ENCODE measurements at regions not wholly inside any gene's neighbourhood (a gene's known extent, or its start where the extent isn't known, plus 50 kb on each side); places are given as distances from the start of the nearest gene placed in this dataset.

DNA sequence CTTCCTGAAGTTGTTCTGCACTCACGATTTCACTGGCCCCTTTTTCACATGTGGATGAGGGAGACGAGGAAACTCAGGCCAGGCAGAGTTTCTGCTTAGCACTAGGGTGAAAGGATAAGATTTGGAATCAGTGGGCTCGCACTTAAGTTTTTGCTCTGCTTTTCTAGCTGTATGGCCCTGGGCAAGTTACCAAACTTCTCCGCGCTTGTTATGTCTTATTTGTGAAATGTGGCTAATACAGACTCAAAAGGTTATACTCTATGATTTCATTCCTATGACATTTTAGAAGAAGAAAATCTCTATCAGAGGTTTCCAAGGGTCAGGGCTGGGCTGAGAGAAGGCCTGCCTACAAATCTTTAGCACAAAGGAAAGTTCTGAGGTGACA lies 191.9 kb upstream of the LRIG1 start:
- DNase-seq (ENCODE audit: low read depth), result no peak

- no peak for DNase-seq (ENCODE audit: low read depth)
Observed at GRCh38 chr3:66693461-66694031, 192.7 kb upstream of the LRIG1 start.

DNA sequence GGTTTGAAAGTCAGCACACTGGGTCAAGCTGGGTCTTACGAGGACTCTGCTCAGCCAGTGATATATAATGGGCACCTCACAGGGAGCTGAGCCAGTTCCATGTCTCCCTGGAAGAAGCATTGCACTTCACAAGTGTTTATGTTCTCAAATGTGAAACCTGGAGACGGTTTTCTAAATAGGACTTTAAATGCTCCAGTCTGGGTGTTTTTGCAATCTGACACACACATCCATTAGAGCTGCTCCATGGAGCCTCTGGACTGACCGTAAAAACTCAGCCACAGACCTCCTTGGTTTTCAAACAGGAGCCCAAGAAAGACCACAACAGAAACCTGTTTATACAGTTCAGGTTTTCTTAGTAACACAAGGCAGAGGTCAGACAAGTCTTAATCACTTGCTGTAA lies 201.3 kb upstream of the LRIG1 start:
- DNase-seq (ENCODE audit: low read depth), result no peak

DNA sequence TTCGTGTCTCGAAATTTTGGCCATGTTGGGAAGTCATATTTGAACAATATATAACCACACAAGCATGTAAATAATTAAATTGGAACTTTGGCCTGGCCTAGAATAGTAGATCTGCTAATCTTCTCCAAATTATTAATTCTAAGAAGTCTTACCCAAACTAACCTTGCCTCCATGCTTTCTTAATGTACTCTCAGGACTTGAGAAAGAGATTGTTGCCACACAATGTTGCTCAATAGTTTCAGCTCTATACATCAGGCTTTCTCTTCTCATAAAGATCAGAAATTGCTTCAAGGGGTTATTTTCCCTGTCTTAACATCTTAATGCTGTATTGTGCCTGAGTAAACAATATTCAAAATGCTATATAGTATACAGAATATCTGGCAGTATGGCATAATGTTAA lies 202.7 kb upstream of the LRIG1 start:
- DNase-seq (ENCODE audit: low read depth), result no peak

GRCh38 chr3:66705076-66705475 lies 204.3 kb upstream of the LRIG1 start:
- DNase-seq (ENCODE audit: low read depth), result no peak

GRCh38 chr3:66706890-66707289 lies 206.1 kb upstream of the LRIG1 start:
- DNase-seq (ENCODE audit: low read depth), result no peak

- DNase-seq (ENCODE audit: low read depth), result no peak
Observed at GRCh38 chr3:66709532-66709931, 208.7 kb upstream of the LRIG1 start.

GRCh38 chr3:66712210-66712609 lies 211.4 kb upstream of the LRIG1 start:
- DNase-seq (ENCODE audit: low read depth), result no peak

DNA sequence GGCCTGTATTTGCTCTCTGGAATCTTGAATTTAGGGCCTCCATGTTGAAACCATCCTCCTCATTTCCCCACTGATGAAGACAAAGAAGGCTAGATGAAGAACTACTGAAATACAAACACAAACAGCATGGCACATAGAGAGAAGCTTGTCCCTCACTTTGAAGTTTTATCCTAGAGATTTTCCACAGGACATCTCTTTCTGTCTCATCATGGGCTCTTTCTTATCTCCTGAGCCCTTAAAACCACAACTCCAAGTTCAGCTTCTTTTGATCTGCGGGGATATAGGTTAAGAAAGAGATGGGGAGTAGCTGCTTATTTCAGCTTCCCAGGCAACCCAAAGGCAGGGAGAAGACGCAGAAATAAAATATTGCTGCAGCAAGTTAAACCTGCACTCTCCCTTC lies 213.1 kb upstream of the LRIG1 start:
- no peak for DNase-seq (ENCODE audit: low read depth)

DNA sequence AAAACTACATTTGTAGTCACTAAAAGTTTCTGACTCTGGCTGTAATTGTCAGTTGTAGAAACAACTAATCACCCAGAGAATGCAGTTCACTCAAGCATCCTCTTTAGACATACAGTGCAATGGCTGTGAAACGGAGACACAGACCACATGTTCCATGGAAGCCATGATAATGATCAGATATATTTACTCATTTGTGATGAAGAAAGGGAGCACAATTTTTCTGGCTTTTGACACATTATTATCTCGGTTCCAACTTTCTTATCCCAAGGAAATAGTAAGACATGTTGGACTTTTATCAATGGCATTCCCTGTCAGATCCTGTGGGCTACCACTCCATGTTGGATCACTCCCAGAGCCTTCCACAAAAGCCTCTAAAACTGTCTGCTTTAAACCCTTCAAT lies 215.0 kb upstream of the LRIG1 start:
- no peak for DNase-seq (ENCODE audit: low read depth)

DNA sequence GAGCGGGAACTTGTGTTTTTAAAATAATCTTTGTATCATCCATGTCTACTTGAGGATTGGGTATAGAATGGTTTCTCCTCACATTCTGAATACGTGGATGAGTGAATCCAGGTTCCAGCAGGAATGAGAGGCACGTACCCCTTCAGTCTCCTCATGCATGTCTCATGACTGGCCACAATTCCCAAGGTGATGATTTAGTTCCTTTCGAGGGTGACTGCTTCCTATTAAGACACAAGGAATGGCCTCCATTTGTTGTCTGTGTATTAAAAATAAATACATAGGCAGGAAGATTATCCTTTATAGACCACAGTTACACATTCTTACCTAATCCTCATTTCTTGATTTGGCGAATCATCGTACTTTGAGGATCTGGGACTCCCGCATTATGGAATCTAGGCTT lies 217.0 kb upstream of the LRIG1 start:
- DNase-seq (ENCODE audit: low read depth), result no peak

- no peak for DNase-seq (ENCODE audit: low read depth)
Observed at GRCh38 chr3:66719796-66720356, 219.1 kb upstream of the LRIG1 start.

DNA sequence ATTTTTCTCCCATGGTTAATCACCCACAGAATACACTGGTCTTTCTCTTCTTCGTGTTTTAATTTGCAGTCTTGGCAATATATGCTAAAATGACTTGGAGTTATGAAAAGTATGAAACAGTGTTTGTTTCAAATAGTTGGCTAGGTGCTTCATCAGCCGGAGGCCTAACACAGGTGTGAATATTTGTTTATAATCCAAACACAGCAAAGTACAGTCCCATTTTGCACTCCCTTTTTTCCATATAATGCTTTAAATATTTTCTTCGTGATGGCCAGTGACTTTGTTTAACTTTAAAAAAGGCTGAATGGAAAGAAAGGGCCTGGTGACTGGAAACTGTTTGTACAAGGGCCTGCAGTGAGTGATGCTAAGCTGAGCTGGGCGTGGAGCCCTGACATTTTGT lies 219.7 kb upstream of the LRIG1 start:
- no peak for DNase-seq (ENCODE audit: low read depth)

GRCh38 chr3:66722675-66723074 lies 221.9 kb upstream of the LRIG1 start:
- DNase-seq (ENCODE audit: low read depth), result peak; percentile 67

GRCh38 chr3:66723231-66723630 lies 222.4 kb upstream of the LRIG1 start:
- DNase-seq (ENCODE audit: low read depth), result no peak

DNA sequence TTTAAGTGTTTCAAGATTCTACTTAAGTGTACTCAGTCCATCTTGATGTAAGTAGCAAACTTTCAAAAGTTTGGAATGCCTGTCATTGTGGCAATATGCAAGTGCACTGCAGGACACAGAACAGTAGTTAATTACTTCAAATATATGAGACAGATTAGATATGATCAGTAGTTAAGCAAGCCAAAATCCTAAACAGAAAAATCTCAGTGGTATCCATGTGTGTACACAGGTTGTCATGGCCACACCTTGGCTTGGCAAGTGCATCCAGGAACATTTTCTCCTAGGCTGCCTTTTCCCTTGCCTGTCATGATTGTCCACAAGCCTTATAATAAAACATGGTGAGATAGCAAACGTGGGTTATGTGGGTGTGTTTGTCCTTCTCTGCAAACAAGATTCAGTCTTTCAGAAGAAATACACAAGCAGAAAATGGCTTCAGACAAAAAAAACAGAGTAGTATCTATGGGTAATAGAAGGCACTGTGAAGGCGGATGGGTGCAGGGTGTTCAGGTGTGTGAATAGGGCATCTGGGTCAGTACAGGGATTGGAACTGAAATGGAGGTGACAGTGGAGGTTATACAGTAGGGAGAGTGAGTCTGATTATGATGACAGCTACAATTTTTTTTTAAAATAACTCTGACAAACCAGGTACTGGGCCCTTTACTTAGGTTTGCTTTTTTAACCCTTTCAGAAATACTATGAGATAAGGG lies 229.0 kb upstream of the LRIG1 start:
- DNase-seq (ENCODE audit: low read depth), result no peak

GRCh38 chr3:66738625-66739365 lies 238.0 kb upstream of the LRIG1 start:
- DNase-seq (ENCODE audit: low read depth), result no peak

DNA sequence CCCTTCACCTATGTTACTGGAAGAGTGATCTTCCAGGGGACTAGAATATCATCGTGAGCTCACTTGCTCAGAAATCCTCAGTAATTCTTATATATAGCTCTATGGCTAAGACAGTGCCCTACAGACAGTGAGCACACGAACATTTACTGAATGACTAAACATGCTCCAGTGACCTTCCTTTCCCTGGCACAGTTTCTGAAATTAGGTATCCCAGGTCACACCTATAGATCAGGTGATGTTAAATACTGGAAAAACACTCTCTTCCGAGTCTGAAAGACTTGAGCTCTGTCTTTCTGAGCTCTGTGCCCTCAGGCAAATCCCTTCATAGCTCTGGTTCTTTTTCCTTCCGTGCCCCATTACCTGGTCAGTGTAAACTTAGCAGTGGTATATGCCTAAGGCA lies 239.4 kb upstream of the LRIG1 start:
- no peak for DNase-seq (ENCODE audit: low read depth)

- DNase-seq (ENCODE audit: low read depth), result no peak
Observed at GRCh38 chr3:66744521-66744920, 243.7 kb upstream of the LRIG1 start.

DNA sequence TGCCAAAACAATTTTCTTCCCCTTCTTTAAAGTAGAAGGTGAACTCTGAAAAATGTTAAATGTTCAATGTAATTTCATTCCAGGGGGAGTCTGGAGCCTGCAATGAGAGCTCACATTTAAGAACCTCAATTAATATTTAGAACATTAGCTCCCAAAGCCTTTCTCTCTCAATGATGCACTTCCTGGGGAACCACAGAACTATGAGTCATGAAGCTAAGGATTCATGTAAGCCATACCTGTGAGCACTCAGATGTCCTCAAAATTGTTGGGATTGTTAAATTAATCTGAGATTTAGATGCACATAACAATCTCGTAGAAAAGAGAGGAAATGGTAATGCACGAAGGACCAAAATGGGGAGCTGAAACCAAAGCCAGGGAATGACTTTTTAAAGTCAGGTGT lies 244.2 kb upstream of the LRIG1 start:
- no peak for DNase-seq (ENCODE audit: low read depth)

DNA sequence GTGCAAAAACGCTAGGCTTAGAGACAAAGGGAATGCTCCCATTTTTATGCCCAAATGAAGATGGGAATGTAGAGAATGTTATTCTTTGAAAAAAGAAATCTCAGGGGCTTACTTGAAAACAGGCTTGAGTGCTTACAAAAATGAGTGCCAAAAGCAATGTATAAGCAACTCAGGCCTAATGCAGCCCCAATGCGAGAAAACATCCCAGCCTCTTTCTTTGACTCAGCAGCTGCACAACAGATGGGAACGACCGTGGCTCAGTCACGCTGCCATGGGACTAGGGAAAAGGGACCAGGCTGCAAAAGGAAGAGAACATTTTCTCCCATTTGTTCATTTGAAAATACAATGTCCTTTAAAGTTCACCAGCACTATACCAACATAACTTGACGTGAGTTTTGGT lies 246.4 kb upstream of the LRIG1 start:
- DNase-seq (ENCODE audit: low read depth), result no peak

GRCh38 chr3:66747696-66748095 lies 246.9 kb upstream of the LRIG1 start:
- no peak for DNase-seq (ENCODE audit: low read depth)

DNA sequence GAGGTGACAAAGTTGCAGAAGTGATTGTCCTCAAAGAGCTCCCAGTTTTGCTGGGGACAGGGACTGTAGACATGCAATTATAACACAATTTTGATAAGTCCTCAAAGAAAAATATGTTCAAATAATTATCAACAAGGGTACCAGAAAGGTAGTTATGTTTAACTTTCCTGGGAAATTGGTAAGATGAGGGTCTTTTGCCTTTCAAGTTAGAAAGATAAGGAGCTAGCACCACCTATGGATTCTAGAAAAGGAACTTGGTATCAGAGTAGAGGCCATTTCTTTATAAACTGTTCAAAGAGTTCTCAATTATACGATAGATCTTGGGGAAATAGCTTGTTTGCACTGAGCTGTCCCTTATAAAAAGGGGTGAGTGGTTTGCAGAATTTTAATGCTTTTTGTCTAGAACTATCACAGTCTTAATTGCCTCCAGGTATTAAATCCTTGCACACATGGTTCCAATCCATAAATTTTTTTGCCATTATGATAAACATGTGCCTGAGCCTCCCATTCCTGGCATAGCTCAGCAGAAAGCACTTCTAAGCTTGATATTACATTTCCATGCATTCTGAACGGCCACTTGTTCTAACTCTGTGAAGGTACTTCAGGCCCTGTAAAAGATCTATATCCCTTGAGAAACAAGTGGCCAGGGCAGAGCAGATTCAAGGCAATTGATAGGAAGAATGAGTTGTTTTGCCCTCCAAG lies 247.5 kb upstream of the LRIG1 start:
- no peak for DNase-seq (ENCODE audit: low read depth)

All from stromal cell of bone marrow (primary cell).